Sigmoid colon (tissue), 4 donors: ENCODE measurements at regions not wholly inside any gene's neighbourhood (a gene's known extent, or its start where the extent isn't known, plus 50 kb on each side); places are given as distances from the start of the nearest gene placed in this dataset.

Experiments used
- CTCF ChIP-seq, 4 experiments: fragments of 450-650 bp in 3 of 4; fragments of 200-600 bp in 1 of 4; IDR thresholded peaks; one replicate each; pipeline ENCODE4 v1.5.1; 2016 to 2019; ENCODE audit warnings: antibody characterized with exemption in 4 of 4, mild to moderate bottlenecking in 3 of 4, moderate library complexity in 2 of 4
- POLR2AphosphoS5 ChIP-seq, 4 donors: sonication (generic); formaldehyde crosslinking; IDR thresholded peaks; one replicate each; pipeline ENCODE4 v1.6.1; 2017; ENCODE audit warnings: antibody characterized with exemption in 4 of 4

GRCh38 chr2:128486640-128487375, 168.1 kb upstream of the HS6ST1 start:
- TF ChIP-seq CTCF (IDR thresholded peaks at IDR 0.05): no peak
- no peak for TF ChIP-seq POLR2AphosphoS5 (IDR thresholded peaks at IDR 0.05)
